GM19023 (cell line): ENCODE measurements at regions not wholly inside any gene's neighbourhood (a gene's known extent, or its start where the extent isn't known, plus 50 kb on each side); places are given as distances from the start of the nearest gene placed in this dataset.
"Not testable (repeated sequence)": the region's sequence is repeated elsewhere in the genome, so short reads cannot be mapped to it uniquely, and the experiment has no call there.

ENCODE experiments used
- ATAC-seq: cut with Tn5 transposase; IDR thresholded peaks from one replicate; pipeline ENCODE4 v1.9.1; 2021; ENCODE audit warnings: mild to moderate bottlenecking, moderate library complexity; ENCODE audit not compliant: unreplicated experiment

DNA sequence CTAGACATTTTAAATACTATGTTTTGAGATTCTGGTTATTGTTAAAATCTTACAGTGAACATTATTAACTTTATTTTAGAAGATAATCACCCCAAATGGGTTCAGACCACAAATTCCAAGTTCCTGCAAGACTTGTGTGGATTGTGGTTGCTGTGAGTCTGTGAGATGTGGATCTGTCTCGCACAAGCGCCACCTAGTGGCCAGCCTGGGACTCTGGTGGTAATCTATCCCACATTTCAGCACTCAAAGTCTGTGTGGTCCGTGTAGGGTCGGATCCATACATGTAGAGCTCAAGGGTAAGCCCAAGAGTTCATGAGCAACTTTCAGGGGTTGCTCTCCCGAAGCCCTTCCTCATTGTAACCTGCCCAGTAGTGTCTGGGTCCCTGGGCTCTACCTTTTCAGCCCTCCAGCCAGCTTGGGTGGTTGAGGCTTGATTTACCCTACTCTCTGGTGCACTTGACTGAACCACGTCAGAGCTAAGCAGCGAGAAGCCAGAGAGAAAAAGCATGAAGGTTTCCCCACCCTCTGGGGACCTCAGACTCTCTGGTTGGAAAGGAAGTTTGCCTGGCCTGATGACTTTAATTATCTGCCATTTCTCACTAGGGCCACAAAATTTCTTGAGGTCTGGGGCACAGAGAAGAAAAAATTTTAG lies 129.2 kb downstream of the ARHGAP11B start:
- not testable (repeated sequence) for ATAC-seq

DNA sequence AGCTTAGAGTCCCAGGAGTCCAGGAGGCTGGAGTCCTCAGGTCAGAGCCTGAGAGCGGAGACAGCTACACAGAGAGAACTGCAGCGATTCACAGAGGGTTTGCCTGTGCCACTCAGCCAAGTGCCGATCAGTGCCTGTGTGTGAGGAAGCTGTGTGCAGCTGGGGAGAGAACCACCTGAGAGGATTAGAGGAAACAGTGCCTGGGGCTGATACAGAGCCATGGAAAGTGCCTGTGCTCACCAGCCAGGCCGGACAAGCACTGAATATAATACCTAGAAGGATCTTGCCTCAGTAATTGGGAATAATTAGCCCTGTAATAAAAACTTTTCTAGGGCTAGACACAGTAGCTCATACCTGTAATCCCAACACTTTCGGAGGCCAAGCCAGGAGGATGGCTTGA lies 134.7 kb downstream of the ARHGAP11B start:
- ATAC-seq = not testable (repeated sequence)

DNA sequence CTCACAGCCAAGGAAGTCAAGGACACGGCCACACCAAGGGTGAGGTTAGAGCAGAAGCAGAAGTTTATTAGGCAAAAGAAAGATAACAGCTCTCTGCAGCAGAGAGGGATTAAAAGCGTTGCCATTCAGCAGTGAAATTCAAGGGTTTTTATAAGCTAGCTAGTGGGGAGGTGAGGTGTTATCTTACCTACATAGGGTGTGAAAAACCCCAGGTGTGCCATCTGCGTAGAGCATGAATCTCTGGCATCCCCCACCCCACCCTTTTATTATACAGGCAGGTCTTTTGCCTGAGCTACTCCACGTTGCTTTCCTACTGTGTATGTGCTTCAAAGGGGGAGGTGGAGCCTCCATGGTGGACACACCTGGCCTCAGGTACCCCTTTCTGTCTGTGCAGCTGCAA lies 135.4 kb downstream of the ARHGAP11B start:
- ATAC-seq = not testable (repeated sequence)

DNA sequence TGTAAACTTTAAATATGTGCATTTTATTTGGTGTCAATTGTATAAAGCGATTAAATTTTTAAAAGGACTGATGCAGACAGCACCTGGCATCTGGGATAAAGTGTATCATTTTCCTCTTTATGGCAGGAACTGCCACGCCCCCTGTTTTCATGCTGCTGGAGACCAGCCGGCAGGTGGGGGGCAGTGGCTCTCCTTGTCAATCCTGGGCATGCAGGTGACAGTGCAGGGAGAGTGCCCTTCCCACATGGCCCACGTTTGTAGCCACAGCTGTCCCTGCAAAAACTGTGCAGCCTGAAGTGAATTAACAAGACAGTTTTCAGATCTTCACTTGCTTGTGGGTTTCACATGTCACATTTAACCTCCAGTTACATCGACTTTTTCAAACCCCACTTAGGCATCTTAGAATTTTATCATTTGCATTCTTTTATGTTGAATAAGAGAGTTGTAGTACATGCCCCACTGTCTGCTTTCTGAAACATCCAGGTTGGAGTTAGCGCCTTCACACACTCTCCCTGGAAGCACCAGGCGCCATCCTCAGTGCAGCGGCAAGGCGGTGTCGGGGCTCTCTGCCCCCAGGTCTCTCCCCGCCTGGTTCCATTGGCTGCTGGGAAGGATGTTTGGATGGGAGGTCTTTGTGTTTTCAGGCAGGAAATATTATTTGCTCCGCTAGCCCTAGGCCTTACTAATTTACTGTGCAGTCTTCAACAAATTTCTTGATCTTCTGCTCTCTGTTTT lies 134.2 kb upstream of the FAN1 start:
- not testable (repeated sequence) for ATAC-seq

DNA sequence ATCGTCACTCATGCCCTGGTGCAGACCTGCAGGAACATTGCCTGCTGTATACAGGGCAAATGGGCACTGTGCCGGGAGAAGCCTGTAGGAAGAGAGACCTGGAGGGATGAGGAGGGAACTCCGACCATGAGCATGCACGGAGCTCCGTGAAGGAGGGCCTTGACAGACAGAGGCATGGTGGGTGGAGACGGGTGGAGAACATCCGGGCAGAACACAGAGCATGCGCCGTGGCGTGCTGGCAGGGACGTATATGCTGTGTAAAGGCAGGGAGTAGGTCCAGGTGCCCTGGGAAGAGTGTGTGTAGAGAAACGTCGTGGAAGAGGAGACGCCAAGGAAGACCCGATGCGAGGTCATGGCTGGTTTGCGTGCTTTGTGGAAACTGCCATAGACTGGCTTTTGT lies 133.0 kb upstream of the FAN1 start:
- ATAC-seq = no peak

DNA sequence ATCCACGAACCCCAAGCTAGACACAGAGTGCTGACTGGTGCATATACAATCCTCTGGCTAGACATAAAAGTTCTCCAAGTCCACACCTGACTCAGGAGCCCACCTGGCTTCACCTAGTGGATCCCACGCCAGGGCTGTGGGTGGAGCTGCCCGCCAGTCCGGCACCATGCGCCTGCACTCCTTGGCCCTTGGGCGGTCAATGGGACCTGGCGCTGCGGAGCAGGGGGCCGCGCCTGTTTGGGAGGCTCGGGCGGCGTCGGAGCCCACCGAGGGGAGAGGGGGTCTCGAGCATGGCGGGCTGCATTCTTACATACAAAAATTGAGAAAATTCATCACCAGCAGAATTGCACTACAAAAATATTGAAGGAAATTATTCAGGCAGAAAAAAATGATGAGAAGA lies 120.7 kb upstream of the FAN1 start:
- no peak for ATAC-seq

DNA sequence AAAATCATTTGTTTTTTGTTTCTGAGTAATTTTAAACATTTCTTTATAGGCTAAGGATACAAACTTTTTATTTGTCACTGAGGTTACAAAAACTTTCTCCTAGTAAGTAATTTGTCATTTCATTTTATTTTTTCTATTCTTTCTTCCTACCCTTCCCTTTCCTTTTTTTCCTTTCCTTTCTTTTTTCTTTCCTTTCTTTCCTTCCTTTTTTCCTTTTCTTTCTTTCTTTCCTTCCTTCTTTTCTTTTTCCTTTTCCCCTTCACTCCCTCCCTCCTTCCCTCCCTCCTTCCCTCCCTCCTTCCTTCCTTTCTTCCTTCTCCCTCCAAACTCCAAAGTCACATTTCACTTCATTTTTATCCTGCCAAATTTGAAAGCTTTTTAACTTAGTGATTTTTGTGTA lies 115.1 kb upstream of the FAN1 start:
- ATAC-seq = no peak

DNA sequence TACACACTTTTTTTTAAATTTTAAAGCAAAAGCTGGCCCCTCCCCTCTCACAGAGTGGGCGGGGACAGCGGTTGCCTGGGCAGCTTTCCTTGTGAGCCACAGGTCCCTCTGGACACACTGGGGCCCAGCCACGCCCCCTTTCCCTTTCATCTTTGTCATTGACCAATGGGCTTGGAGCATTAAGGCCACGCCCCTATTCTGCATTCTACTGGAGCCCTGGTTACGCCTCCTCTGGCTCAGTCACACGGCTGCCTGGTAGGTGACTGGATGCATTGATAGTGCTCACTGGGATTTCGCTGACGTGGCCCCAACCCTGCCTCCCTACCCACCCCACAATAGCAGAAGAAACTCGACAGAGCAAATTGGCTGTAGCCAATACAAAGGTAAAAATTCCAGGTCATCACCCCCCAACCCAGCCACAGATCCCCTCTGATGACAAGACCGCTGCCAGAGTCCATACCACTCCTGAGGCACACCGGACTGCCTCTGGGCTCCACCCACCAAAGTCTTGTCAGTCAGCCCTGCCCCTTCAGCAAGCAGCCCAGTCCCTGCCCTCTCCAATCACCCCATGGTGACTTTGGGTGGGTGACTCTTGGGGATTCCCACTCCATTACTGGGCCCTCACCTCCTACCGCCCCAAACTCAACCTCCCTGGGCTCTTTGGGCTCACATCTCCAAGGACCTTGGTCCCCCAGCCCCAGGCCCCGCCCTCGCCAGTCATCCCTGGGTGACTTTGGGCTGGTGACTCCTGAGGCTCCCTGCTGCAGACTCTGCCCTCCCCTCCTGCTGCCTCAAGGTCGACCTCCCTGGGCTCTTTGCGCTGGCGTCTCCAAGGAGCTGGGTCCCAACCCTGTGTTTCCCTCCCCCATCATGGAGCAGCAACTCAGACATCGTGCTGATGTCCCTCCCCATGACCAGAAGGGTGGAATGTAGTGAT lies 112.2 kb upstream of the FAN1 start:
- ATAC-seq = no peak

DNA sequence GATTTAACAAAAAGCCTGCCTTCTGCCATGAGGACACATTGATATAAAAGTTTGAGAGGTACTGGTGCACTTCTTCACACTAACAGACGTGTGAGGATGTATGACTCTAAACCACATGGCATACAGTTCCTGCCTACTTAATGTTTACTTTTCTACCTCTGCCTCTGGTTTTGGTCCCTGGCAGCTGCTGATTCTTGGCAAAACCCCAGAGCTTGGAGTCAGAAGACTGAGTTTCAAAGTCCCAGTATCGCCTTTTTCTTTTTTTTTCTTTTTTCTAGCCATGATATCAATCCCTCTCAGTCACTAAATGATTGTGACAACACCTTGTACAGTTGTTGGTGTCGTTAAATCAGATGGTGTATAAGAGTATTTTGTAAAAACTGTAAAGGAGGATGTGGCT lies 110.9 kb upstream of the FAN1 start:
- ATAC-seq = not testable (repeated sequence)

DNA sequence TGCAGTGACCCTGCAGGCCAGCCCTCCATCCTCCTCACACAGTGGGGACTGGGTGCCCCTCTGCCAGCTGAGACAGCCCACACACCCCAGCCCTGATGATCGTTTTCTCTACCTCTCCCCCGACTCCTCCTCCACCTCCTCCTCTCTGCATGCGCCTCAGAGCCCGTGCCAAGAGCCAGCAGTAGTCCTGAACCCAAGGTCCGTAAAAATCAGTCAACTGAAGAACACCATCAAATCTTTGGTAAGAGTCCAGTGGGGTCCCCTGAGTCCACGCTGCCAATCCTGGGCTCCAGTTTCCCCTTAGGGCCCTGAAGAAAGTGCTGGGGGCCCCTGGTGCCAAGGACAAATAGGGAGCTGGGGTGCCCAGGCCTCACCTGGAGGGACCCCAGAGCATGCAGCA lies 109.3 kb upstream of the FAN1 start:
- ATAC-seq = no peak

DNA sequence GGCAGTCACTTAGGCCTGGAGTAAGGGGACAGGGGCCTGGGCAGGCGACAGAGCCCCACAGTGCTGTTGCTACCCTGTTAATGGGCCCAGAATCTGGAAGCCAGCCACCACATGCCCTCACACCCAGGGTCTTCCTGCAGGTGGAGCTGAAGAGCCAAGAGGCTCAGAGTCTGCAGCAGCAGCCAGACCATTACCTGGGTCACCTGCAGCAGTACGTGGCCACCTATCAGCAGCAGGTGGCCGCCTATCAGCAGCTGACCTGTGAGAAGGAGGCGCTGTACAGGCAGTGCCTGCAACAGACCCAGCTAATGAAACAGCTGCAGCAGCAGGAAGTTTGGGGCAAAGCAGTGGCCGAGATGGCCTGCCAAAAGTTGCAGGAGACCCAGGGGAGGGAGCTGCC lies 104.2 kb upstream of the FAN1 start:
- not testable (repeated sequence) for ATAC-seq

DNA sequence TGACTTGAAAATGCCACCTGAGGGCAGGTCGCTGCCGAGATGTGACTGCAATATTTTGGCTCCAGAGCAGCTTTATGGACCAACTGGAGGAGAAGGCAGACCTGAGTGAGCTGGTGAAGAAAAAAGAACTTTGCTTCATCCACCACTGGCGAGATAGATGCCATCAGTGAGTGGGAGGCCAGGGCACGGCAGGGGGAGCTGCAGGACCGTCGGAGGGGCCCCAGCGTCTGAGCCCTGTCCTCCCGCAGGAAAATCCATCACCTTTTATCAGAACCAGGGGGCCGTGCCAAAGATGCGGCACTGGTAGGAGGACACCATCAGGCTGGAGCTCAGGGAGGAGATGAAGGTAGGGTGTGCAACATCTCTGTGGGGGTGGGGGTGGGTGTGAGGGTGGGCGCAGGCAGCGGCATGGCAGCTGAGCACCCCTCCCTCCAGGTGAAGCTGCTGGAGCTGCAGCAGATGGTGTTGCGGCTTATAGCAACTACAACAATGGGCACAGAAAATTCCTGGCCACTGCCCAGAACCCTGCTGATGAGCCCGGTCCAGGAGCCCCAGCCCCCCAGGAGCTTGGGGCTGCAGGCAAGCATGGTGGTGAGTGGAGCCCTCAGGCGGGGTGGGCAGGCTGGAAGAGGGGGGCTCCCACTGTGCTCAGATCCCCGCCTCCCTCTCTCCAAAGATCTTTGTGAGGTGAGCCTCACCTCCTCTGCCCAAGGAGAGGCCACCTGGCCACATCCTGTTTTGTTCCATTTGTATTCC lies 102.4 kb upstream of the FAN1 start:
- ATAC-seq = not testable (repeated sequence)

DNA sequence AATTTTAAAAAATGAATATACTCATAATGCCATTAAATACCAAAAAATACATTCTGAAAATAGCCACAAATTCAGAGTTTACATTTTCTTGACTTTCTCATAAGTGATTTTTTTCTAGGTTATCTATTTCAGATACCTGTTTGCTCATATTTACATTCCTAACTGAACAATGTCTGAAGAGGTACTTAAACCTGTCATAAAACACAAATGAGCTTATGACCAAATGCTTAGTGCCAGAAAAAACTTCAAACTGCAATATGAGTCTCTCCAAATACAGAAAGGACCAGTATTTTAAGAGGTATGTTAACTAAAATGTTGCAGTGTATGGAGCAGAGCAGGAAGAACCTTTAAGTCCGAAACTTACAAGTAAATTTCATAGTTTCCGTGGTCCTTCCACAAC lies 101.7 kb upstream of the FAN1 start:
- not testable (repeated sequence) for ATAC-seq

DNA sequence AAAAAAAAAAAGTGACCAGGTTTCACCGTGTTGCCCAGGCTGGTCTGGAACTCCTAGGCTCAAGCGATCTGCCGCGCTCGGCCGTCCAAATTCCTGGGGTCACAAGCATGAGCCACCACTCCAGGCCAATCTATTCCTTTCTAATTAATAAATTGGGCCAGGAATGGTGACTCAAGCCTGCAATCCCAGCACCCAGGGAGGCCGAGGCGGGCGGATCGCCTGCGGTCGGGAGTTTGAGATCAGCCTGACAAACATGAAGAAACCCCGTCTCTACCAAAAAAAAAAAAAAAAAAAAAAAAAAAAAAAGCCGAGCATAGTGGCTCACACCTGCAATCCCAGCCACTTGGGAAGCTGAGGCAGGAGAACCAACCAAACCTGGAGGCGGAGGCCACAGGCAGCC lies 100.0 kb upstream of the FAN1 start:
- ATAC-seq = not testable (repeated sequence)

DNA sequence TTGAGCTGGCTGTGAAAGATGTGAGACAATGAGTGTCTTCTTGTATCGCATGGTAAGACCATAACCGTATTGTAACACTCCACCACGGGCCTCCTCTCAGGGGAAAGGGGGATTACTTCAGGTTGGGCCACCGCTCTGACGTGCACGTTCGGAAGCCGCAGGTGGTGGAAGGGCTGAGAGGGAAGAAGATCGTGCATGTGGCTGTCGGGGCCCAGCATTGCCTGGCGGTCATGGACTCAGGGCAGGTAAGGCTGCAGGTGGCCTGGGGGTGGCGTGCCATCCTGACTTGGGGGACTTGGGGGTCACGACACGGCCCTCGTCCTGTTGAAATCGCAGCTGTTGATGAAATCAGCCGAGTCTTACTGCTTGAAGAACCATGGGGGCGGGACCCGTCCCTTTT lies 87.3 kb upstream of the FAN1 start:
- no peak for ATAC-seq

DNA sequence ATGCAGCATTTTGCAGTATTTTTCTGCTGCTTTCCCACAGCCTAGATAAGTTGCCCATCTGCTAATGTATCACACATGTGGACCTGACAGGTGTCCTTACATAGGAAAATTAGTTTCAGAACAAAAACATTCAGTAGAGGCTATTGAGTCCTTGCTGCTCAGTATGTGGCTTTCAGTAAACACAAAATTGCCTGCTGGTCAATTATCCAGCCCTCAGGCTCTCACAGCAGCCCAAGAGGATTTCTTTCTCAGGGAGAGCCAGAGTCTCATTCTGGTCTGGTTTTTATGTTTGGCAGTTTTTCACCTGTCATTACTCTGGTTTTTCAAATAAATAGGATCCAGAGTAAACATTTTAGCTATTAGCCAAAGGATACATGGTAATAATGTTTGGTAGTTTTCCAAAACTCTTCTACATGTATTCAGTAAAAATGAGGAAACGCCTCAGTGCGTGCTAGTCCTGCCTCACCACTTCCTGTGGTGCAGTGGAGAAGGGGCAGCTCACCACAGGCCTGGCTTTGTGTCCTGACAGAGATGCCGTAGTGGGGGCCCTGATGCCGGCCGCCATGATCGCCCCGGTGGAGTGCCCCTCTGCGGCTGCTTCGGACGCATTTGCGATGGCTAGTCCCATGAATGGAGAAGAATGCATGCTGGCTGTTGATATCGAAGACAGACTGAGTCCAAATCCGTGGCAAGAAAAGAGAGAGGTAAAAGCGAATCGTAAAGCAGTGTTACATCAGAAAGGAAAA lies 80.5 kb upstream of the FAN1 start:
- ATAC-seq = not testable (repeated sequence)

DNA sequence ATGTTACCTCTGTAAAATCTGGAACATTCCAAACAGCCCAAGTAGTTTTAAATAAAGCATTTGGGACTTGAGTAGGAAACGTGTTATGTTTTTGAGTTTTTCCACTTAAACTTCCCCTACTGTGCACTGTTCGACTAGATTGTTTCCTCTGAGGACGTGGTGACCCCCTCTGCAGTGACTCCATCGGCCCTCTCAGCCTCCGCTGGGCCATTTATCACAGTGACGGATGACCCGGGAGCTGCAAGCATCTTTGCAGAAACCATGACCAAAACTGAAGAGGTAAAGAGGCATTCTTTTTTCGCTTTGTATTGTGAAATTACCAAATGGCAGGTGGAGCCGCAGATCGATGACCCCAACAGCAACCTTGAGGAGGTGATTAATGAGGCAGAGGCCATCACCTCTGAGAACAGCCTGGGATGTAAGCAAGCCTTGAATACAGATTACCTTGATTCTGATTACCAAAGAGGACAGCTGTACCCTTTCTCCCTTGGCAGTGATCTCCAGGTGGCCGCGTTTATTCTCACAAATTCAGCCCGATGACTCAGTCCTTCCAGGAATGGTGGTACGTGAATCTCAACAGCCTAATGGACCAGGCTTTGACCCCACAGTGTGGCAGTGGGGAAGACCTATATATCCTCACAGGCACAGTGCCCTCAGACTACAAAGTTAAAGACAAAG lies 79.1 kb upstream of the FAN1 start:
- no peak for ATAC-seq

DNA sequence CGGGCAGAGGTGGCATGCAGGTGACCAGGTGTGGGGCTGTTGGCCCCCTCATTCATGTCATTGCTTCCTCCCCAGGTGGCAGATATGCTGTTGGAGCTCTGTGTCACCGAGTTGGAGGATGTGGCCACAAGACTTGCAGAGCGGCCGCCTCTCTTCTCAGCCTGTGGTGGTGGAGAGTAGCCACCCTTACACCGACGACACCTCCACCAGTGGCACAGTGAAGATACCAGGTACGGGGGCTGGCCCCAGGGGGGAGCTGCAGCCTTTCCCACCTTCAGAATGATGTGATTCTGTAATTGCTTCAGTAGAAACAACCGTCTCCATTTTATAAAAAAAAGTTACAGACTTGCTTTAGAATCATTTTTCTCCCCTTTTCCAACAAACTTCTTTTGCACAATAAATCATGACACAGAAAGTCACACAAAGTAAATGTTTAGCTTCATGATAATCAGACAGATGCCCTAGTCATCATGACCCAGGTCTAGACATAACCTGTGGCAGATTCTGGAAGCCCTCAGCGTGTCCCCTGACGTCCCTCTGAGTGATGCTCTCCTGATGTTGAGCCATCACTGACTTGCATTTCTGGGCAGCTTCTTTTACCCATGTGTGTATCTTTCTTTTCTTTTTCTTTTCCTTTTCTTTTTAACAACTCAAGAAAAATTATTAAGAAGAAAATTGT lies 76.0 kb upstream of the FAN1 start:
- ATAC-seq = no peak

DNA sequence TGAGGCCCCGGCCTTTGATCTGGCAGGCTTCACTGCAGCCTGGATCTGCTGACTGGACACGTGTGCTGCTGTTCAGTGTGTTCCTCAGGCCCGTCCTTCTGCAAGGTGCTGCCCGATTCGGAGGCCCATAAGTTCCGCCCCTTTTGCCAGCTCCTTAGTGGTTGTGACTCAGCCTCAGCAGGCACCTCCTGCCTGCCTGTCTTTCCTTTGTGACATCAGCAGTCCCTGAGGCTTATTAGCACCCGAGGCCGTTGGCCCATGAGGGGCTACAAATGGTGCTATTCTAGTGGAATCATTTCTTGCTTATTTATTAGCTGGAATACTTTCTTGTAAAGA lies 75.4 kb upstream of the FAN1 start:
- not testable (repeated sequence) for ATAC-seq
